ENCODE measurements at regions not wholly inside any gene's neighbourhood (a gene's known extent, or its start where the extent isn't known, plus 50 kb on each side); places are given as distances from the start of the nearest gene placed in this dataset.

DNA sequence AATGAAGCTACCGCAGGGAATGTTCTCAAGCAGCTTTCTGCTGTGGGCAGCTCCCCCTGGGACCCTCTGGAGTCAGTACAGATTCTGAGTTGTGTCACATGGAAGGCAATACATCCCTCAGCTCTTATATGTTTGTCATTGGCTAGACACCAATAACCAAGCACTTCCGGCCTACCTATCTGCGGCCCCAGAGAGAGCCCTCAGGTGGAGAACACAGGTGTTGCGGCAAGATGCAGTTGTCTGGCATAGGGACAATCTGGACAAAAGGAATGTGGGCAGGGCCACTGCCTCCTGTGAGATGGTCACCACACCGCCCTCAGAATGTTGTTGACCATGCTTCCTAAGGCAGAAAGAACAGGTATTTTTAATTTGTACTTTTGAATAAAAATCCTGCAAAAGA is 118.7 kb downstream of the BRMS1L start:
- TF ChIP-seq, protein P1, sequence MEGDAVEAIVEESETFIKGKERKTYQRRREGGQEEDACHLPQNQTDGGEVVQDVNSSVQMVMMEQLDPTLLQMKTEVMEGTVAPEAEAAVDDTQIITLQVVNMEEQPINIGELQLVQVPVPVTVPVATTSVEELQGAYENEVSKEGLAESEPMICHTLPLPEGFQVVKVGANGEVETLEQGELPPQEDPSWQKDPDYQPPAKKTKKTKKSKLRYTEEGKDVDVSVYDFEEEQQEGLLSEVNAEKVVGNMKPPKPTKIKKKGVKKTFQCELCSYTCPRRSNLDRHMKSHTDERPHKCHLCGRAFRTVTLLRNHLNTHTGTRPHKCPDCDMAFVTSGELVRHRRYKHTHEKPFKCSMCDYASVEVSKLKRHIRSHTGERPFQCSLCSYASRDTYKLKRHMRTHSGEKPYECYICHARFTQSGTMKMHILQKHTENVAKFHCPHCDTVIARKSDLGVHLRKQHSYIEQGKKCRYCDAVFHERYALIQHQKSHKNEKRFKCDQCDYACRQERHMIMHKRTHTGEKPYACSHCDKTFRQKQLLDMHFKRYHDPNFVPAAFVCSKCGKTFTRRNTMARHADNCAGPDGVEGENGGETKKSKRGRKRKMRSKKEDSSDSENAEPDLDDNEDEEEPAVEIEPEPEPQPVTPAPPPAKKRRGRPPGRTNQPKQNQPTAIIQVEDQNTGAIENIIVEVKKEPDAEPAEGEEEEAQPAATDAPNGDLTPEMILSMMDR (IDR thresholded peaks at IDR 0.05; ENCODE audit: insufficient read depth, low read depth, low read length): no peak
- TF ChIP-seq EZH2 (IDR thresholded peaks at IDR 0.05; ENCODE audit: insufficient read depth, low read length): no peak

Measured in astrocyte (in vitro differentiated cells and primary cell).